ENCODE measurements at regions not wholly inside any gene's neighbourhood (a gene's known extent, or its start where the extent isn't known, plus 50 kb on each side); places are given as distances from the start of the nearest gene placed in this dataset.

DNA sequence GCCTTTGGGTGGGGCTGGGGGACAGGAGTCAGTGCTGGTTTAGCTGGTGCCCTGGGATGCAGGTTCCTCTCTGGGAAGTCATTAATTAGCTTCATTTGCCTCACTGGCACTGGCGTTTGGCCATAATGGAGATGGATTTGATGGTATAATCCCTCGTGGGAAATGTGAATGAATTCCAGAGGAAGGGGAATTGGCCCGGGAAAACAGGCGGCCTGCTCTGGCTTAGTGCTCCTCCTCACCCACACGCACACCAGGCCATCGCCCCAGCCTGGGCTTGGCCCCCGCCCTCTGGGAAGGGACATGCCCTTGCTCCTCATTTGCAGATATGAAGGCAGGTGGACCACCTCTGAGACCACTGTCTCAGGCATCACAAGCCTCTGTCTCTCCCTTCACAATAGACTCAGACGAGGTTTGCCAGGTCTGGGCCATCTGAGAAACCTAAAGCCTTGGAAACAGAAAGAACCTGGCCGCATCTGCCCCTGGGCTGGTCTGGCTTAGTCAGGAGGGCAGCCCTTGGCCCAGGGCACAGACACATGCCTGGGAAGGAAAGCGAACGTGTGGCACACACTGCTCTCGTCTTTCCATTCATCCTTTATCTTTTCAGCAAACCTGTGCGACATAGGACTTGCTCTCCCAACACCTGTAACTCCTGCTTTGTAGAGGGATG is 199.2 kb upstream of the CDH4 start:
- H3K36me3 ChIP-seq (replicated peaks) = no peaks in the 10 kb centered on the region
- H3K4me3 ChIP-seq (ENCODE audit: low read depth, low read length) = no peak overlapping the region
- H3K27me3 ChIP-seq (replicated peaks) = no peaks in the 10 kb centered on the region
- in situ Hi-C loops (cut with HindIII; ENCODE audit: low pct_ligation_motif_present, low sequenced_read_pairs) = no loop called here
- TF ChIP-seq, protein P1, sequence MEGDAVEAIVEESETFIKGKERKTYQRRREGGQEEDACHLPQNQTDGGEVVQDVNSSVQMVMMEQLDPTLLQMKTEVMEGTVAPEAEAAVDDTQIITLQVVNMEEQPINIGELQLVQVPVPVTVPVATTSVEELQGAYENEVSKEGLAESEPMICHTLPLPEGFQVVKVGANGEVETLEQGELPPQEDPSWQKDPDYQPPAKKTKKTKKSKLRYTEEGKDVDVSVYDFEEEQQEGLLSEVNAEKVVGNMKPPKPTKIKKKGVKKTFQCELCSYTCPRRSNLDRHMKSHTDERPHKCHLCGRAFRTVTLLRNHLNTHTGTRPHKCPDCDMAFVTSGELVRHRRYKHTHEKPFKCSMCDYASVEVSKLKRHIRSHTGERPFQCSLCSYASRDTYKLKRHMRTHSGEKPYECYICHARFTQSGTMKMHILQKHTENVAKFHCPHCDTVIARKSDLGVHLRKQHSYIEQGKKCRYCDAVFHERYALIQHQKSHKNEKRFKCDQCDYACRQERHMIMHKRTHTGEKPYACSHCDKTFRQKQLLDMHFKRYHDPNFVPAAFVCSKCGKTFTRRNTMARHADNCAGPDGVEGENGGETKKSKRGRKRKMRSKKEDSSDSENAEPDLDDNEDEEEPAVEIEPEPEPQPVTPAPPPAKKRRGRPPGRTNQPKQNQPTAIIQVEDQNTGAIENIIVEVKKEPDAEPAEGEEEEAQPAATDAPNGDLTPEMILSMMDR (IDR thresholded peaks at IDR 0.05; ENCODE audit: low read depth, low read length, missing control alignments) = no peak
- no peak for DNase-seq
- no peak overlapping the region for H3K27ac ChIP-seq

- in situ Hi-C loops (cut with HindIII; ENCODE audit: low pct_ligation_motif_present, low sequenced_read_pairs) = no loop called here
- H3K36me3 ChIP-seq (replicated peaks) = no peaks in the 10 kb centered on the region
- TF ChIP-seq, protein P1 (IDR thresholded peaks at IDR 0.05; ENCODE audit: low read depth, low read length, missing control alignments) = no peak
- H3K27ac ChIP-seq = no peak overlapping the region
- DNase-seq = no peak
- H3K27me3 ChIP-seq (replicated peaks) = no peaks in the 10 kb centered on the region
- H3K4me3 ChIP-seq (ENCODE audit: low read depth, low read length) = no peak overlapping the region
Measured at GRCh38 chr20:61053487-61053886, 198.6 kb upstream of the CDH4 start.

DNA sequence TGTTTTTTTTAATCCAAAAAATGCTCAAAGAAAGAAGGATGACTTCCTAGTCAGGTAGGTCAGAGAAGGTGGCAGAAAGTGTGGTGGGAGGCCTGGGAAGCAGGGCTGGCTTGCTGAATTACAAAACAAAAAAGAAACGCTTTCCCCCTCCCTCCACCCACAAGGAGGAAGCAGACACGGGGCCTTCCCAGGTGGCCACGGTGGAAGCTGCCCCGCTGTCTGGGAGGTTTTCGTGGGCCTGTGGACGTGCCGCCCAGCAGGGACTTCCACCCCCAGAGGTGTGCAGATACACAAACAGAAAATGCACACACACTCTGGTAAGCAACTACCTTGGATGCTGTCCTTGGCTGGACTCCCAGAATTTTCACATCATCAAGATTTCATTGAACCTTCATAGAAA is 198.2 kb upstream of the CDH4 start:
- Histone ChIP-seq H3K27me3 (replicated peaks) (no peaks in the 10 kb centered on the region), H3K4me3 (ENCODE audit: low read depth, low read length) (no peak overlapping the region), H3K27ac (no peak overlapping the region), H3K36me3 (replicated peaks) (no peaks in the 10 kb centered on the region)
- TF ChIP-seq, protein P1 (IDR thresholded peaks at IDR 0.05; ENCODE audit: low read depth, low read length, missing control alignments) = no peak
- DNase-seq = no peak
- in situ Hi-C loops (cut with HindIII; ENCODE audit: low pct_ligation_motif_present, low sequenced_read_pairs) = no loop called here

DNA sequence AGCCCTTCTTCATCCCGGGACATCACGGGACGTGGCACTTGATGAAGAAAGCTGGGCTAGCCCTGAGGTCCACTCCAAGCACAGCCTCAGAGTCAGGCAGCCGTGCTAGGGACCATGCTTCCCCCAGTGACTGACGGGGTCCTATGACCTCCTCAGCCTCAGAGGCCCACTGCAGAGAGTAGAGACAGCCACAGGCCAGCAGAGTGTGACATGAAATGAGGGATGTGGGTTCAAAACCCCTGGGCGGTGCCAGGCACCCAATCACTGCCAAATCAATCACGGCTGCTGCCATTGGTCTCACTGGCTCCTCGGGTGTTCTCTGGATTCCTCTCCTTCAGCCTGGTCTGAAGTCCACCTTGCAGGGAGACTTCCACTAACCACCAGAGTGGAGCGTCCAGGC is 197.7 kb upstream of the CDH4 start:
- in situ Hi-C loops (cut with HindIII; ENCODE audit: low pct_ligation_motif_present, low sequenced_read_pairs) = no loop called here
- no peaks in the 10 kb centered on the region for H3K27me3 ChIP-seq (replicated peaks)
- no peaks in the 10 kb centered on the region for H3K36me3 ChIP-seq (replicated peaks)
- no peak for DNase-seq
- no peak overlapping the region for H3K4me3 ChIP-seq (ENCODE audit: low read depth, low read length)
- TF ChIP-seq, protein P1 (IDR thresholded peaks at IDR 0.05; ENCODE audit: low read depth, low read length, missing control alignments) = no peak
- H3K27ac ChIP-seq = no peak overlapping the region

DNA sequence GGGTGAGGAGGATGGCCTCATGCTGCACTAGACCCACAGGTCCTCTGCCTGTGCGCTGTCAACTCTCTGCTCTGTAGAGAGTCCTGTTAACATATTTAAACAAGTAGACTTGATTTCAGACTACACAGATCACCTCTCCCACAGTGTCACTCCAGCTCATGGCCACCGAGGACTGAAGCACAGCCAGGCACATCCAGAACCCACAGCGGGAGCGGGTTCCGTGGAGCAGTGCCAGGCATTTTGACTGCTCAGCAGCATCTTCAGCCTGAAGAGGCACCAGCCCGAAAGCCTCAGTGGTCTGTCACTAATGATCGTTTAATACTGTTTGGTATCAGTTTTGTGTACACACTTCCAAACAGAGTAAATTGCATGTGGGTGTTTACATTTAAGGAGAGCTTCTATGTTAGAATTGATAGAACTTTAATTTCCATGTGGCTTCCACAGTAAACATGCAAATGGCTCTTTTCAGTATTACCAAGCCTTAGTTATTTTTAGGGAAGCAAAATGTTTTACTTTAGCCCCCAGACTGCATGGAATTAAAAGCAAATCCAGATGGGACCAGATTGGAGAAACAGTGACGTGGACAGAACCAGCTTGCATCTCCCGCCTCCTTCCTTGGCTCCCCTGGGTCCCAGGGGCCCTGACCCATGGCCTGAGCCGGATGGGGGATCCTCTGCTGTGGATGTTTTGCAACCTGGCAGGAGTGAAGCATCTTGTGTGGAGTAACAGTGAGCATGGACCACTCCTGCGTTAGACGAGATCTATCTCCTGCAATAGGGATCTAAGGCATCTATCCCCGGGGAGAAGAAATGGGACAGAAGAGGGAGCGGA is 196.7 kb upstream of the CDH4 start:
- H3K36me3 ChIP-seq (replicated peaks) = no peaks in the 10 kb centered on the region
- no peak overlapping the region for H3K4me3 ChIP-seq (ENCODE audit: low read depth, low read length)
- no peak overlapping the region for H3K27ac ChIP-seq
- DNase-seq = no peak
- TF ChIP-seq, protein P1 (IDR thresholded peaks at IDR 0.05; ENCODE audit: low read depth, low read length, missing control alignments) = no peak
- in situ Hi-C loops (cut with HindIII; ENCODE audit: low pct_ligation_motif_present, low sequenced_read_pairs) = no loop called here
- H3K27me3 ChIP-seq (replicated peaks) = no peaks in the 10 kb centered on the region
